ENCODE measurements at regions not wholly inside any gene's neighbourhood (a gene's known extent, or its start where the extent isn't known, plus 50 kb on each side); places are given as distances from the start of the nearest gene placed in this dataset.

DNA sequence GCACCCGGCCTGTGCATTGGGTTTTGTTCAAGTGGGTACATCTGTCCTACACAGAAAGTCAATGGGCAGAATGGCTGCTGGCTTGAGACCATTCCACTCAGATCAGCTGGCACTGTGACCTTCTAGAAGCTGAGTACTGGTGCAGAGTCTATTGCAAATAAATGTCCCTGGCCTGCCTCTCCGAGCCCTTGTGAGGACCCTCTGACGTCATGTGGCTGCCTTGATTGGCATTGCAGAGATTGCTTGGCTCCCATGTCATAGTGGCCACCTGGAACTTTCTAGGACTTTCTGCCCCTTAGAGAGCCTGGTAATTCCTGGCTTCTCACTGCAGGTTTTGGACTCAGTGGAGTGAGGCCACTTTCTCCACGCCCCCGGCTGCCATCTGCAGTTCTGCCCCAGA, 211.3 kb downstream of the ENGASE start:
- Histone ChIP-seq H3K36me3 (no peaks in the 10 kb centered on the region), H3K27ac (no peak overlapping the region), H3K4me3 (no peak overlapping the region), H3K27me3 (peaks cover 82% of the 10 kb centered on the region), H3K9me3 (no peaks in the 10 kb centered on the region), H3K4me1 (no peaks in the 10 kb centered on the region)
- no peak for ATAC-seq
- TF ChIP-seq POLR2AphosphoS5 (IDR thresholded peaks at IDR 0.05) = no peak
- TF ChIP-seq, protein P1, sequence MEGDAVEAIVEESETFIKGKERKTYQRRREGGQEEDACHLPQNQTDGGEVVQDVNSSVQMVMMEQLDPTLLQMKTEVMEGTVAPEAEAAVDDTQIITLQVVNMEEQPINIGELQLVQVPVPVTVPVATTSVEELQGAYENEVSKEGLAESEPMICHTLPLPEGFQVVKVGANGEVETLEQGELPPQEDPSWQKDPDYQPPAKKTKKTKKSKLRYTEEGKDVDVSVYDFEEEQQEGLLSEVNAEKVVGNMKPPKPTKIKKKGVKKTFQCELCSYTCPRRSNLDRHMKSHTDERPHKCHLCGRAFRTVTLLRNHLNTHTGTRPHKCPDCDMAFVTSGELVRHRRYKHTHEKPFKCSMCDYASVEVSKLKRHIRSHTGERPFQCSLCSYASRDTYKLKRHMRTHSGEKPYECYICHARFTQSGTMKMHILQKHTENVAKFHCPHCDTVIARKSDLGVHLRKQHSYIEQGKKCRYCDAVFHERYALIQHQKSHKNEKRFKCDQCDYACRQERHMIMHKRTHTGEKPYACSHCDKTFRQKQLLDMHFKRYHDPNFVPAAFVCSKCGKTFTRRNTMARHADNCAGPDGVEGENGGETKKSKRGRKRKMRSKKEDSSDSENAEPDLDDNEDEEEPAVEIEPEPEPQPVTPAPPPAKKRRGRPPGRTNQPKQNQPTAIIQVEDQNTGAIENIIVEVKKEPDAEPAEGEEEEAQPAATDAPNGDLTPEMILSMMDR (IDR thresholded peaks at IDR 0.05) = no peak
- TF ChIP-seq POLR2A (IDR thresholded peaks at IDR 0.05) = no peak
- no peak for TF ChIP-seq EP300 (IDR thresholded peaks at IDR 0.05)
- WGBS, 2 donors (ENCODE audit: low coverage in 1 of 2) = 63 to 100% methylated on average over 1 to 3 of the region's 5 CpGs

- Histone ChIP-seq H3K36me3 (no peaks in the 10 kb centered on the region), H3K27me3 (peaks cover 71% of the 10 kb centered on the region), H3K4me1 (no peaks in the 10 kb centered on the region), H3K9me3 (no peaks in the 10 kb centered on the region), H3K27ac (no peak overlapping the region), H3K4me3 (no peak overlapping the region)
- 52 to 53% methylated on average over 6 to 8 of the region's 10 CpGs for WGBS, 2 donors (ENCODE audit: low coverage in 1 of 2)
- no peak for ATAC-seq
- TF ChIP-seq, protein P1 (IDR thresholded peaks at IDR 0.05) = no peak
- TF ChIP-seq EP300 (IDR thresholded peaks at IDR 0.05) (no peak), POLR2A (IDR thresholded peaks at IDR 0.05) (no peak), POLR2AphosphoS5 (IDR thresholded peaks at IDR 0.05) (no peak)
These were observed 207.7 kb downstream of the ENGASE start for GRCh38 chr17:79282294-79282693.

DNA sequence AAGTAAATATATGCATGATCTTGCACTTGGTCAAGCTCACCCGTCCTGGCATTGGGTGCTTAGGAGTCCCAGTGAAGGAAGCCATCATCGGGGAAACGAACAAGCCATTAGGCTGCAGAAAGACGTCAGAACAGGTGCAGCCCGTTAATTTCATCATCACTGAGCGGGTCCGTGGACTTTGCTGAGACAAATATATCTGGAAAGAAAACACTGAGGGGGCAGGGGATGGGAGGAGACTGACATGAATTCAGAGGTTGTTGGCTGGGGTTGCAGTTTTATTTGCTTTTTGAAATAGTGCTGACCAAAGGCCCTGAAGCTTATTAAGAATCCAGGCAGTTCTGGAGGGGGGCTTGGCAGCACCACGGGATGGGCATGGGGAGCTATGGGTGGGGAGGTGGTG, 207.2 kb downstream of the ENGASE start:
- H3K4me3 ChIP-seq = no peak overlapping the region
- no peak overlapping the region for H3K27ac ChIP-seq
- H3K4me1 ChIP-seq = no peaks in the 10 kb centered on the region
- H3K36me3 ChIP-seq = no peaks in the 10 kb centered on the region
- peaks cover 66% of the 10 kb centered on the region for H3K27me3 ChIP-seq
- no peak for TF ChIP-seq POLR2AphosphoS5 (IDR thresholded peaks at IDR 0.05)
- TF ChIP-seq, protein P1 (IDR thresholded peaks at IDR 0.05) = no peak
- TF ChIP-seq POLR2A (IDR thresholded peaks at IDR 0.05) = no peak
- 42 to 53% methylated on average over 8 of the region's 8 CpGs for WGBS, 2 donors (ENCODE audit: low coverage in 1 of 2)
- H3K9me3 ChIP-seq = no peaks in the 10 kb centered on the region
- no peak for ATAC-seq

GRCh38 chr17:79280866-79281572, 206.4 kb downstream of the ENGASE start:
- ATAC-seq = no peak
- TF ChIP-seq POLR2A (IDR thresholded peaks at IDR 0.05) (no peak), POLR2AphosphoS5 (IDR thresholded peaks at IDR 0.05) (no peak), EP300 (IDR thresholded peaks at IDR 0.05) (no peak)
- TF ChIP-seq, protein P1 (IDR thresholded peaks at IDR 0.05) = no peak
- Histone ChIP-seq H3K36me3 (no peaks in the 10 kb centered on the region), H3K9me3 (no peaks in the 10 kb centered on the region), H3K27ac (no peak overlapping the region), H3K4me3 (no peak overlapping the region), H3K4me1 (no peaks in the 10 kb centered on the region), H3K27me3 (peaks cover 58% of the 10 kb centered on the region)
- 68 to 69% methylated on average over 3 to 6 of the region's 13 CpGs for WGBS, 2 donors (ENCODE audit: low coverage in 1 of 2)

- WGBS, 2 donors (ENCODE audit: low coverage in 1 of 2) = 69 to 83% methylated on average over 7 to 8 of the region's 8 CpGs
- no peak overlapping the region for H3K27ac ChIP-seq
- H3K27me3 ChIP-seq = peaks cover 53% of the 10 kb centered on the region
- no peak overlapping the region for H3K4me3 ChIP-seq
- H3K9me3 ChIP-seq = no peaks in the 10 kb centered on the region
- ATAC-seq = no peak
- TF ChIP-seq POLR2A (IDR thresholded peaks at IDR 0.05) (no peak), POLR2AphosphoS5 (IDR thresholded peaks at IDR 0.05) (no peak), EP300 (IDR thresholded peaks at IDR 0.05) (no peak)
- TF ChIP-seq, protein P1 (IDR thresholded peaks at IDR 0.05) = no peak
- H3K36me3 ChIP-seq = no peaks in the 10 kb centered on the region
- H3K4me1 ChIP-seq = no peaks in the 10 kb centered on the region
These were observed 205.4 kb downstream of the ENGASE start for GRCh38 chr17:79280010-79280409.
